CD4-positive, alpha-beta T cell treated with Interleukin-6 at 100 ng/mL for 8 hours (primary cell): ENCODE measurements at regions not wholly inside any gene's neighbourhood (a gene's known extent, or its start where the extent isn't known, plus 50 kb on each side); places are given as distances from the start of the nearest gene placed in this dataset.

Source experiments
- DNase-seq: peaks from one replicate; pipeline ENCODE4 v3.0.0-alpha.2; 2020; ENCODE audit warnings: mixed read lengths, low spot score

DNA sequence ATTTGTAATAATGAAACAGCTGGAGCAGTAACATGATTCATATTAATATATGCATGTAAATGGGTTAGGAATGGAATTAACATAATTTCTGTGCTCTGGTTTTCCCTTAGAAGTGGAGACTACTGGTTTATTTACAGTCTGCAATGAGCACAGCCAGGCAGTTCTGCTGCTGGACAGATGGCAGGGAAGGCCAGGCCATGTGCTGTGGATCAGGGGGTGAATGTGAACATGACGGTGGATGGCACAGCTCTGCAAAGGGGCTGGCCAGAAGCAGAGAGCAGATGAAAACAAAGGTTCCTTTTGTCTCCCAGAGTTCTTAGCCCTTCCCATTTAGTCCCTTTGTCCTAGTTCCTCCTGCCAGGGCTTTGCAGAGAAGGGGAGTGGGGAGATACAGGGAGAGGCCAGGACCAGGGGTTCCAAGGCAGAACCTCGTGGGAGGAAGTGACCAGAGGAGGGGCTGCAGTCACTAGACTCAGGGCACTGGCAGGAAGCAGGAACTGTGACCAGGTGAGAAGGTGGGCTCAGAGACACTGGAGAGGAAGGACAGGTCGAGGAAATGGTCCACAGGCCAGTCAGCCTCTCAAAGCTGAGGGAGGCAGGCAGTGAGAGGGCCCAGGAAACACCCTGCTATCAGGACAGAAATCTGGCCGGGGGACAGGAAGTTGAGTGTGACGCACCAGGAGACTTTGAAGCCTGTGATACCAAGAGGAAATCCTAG lies 112.9 kb upstream of the ATP8B1 start:
- no peak for DNase-seq

DNA sequence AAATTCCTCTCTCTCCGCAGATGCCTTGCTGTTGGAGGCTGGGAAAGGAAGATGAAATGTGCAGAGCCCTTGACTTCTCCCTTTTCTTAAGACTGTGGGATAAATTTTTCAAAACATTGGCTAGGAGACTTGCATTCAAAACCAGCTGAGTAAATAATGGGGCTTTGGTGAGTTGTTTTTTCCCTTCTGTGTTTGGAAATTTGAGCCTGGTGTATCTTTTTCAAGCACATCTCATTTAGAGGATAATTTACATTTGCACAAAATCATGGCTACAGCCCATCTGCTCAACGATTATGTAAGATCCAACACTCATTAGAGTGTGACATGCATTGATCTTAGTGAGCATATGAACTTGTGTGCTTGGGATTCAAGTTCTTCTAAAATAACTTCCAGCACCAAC lies 112.1 kb upstream of the ATP8B1 start:
- DNase-seq: no peak

DNA sequence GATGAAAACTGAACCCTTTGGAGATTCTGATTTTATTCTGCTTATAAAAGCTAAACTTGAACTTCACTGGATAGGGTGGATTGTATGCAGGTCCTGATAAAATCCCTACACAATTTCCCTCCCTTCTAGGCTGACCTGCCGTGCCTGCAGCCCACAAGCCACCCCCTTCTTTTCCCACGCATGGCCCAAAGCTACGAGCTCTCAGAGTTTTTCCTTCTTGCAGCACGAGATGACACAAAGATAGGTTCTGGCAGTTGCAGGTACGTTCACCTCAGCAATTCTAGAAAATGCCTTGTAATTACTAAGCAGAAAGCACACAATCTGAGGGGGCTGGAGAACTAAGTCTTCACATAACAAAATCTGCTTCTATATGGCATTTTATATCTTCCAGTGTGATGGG lies 110.6 kb upstream of the ATP8B1 start:
- DNase-seq: no peak

DNA sequence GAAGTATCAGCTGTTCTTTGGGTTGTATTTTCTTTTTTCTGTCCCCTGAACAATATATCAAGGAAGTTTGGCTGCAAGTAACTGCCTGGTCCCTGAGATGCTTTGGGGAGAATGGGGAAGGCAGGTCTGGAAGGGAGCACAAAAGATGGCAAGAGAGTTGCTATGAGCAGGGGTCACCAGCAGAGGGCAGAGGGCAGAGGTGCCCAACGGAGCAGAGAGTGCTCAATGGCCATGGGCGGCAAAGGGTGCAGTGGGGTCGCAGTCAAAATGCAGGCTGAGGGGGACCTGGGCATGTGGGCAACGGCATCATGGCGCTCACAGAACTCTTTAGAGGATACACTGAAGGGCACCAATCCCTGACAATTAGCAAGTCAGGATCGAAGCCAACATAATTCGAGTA lies 107.7 kb upstream of the ATP8B1 start:
- DNase-seq: no peak

DNA sequence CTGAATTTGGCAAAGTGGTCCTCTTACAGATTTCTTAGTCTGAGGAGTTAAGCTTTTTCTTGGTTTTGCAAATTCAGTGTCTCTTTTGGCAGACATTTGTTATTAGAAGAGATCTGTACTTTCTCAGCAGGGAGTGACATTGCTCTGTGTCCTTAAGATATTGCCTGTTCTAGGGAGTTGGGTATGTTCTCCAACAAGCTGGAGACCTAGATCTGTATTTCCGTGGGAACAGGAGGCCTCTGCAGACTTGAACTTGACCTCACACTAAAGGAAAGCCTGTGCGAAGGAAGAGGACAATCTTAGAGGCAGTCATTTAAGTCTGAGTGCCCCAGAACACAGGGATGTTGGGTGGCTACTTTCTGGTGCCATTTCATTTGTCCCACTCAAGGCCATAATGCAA lies 107.0 kb upstream of the ATP8B1 start:
- no peak for DNase-seq

DNA sequence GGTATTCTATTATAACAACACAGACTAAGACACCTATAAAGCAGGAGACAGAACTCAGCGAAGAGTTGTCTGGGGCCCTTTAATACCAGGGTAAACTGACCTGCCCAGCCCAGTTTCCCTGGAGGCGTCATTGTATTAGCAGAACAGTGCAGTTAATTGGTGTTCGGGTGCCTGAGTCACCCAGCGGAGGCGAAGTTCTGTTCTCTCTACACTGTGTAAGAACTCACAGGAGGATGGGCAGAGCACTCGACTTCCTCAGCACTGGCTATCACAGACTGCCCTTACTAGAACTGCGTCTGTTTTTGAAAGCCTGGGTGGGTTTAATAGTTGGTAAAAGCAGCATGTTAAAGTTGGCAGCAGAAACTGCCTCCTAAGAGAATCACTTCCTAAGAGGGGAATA lies 106.5 kb upstream of the ATP8B1 start:
- DNase-seq: no peak

DNA sequence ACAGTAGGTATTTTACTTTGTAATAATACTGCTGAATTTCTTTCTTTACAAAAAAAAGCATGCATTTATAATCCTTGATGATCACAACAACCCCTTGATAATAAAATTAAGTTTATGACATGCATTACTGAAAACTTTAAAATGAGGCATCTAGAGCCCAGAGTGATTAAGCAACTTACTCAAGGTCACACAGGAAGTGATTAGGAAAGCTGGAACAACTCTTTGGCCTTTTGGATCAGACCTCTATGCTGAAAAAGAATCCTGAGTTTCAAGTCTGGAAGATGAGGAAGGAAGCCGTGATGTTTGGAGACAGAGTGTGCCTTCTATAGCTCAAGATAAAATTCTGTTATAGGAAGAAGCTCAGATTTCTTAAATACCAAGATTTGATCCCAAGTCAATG lies 105.0 kb upstream of the ATP8B1 start:
- no peak for DNase-seq

DNA sequence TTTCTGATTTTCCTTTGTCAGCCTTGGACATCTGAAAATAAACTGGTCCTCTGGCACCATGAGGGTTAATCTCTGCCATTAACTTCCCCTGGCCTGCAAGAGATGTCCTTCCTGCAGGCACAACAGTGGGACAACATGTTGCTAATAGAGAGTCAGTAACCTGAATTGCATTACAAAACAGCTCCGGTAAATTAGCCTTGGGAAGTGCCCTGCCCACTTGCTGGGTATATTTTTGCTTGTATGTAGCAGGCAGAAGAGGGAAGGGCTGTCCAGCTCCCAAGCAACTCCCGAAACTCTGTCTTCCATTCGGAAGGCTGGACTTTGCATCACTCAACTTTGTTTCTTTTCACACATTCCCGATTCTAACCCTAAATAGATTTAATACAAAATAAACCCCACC lies 104.4 kb upstream of the ATP8B1 start:
- DNase-seq: no peak

DNA sequence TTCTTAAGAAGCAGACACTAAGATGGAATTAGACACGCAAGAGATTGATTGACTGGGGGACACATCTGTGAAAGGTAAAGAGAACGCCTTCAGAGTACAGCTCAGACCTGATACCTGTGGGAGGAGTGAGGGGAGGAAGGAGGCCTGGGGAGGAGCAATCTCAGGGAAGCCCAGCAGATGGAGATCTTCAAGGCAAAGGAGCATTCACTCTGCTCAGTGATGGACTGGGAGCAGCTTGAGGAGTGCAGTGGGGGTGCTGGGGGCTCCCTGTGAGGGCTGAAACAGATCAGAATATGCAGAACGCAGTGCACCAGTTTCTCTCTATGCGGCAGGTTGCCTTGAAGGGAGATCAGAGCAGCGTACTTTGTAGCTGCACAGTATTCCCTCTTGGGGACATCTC lies 103.7 kb upstream of the ATP8B1 start:
- DNase-seq: no peak

DNA sequence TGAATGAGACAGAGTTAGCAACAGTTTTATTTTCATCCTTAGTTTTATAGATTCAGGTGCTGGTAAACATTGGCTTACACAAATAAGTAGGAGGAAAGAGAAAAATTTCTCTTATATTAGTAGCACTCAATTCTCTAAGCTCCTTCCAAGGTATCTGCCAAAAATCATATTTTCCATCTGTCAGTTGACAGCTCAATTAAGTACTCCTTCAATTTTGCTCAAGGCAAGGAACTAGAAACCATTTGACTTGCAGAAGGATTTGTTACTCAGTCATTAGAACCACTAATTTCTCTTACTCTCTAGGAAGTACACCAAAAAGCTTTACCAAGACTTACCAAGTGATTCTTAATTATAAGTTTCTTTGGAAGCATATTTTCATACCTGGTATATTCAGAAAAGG lies 101.4 kb upstream of the ATP8B1 start:
- no peak for DNase-seq

DNA sequence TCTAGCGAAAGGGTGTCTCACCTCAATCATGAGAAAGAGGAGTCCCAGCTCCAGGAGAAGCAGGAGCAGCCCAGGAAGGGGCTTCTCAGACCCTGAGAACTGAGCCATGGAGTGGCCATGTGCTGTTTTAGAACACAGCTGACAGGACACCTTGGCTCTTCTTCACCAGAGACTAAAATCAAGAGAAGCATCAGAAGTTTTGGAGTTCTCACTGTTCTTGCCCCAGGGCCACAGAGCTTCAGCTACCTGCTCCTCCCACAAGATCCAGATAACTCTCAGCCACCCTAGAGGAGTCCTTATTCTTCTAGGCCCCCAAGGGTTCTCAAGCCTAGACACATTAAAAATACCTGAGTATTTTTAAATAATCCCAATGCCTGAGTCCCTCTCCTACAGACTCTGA lies 99.6 kb upstream of the ATP8B1 start:
- DNase-seq: no peak

DNA sequence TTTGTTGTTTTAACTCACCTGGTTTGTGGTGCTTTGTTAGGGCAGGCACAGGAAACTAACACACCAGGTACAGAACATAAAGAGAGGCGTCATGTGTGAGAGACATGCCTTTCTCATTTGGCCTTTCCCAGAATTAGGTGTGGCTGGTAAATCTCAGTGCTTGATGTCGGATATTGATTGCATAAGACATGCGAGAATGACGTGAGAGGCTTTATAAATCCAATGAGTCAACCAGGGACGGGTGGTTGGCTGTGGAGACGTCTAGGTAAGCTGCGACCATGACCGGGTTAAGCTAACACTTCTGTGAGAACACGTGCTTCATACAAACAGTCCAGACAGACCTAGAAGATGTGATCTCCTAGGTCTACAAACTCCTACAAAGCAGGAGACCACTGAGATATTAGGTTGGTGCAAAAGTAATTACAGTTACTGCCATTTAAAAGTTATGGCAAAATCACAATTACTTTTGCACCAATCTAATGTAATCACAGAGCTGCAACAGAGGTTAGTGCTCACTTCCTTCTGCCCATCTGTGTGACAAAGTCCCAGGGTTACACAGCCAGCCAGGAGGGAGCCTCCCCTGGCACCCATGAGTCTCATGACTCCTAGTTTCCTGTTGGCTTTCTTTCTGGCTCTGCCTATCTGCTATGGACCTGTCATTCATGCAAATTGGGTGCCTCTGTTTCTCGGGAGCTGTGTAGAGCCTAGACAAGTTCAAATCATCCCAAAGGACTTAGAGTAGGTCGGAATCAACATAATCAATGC lies 98.9 kb upstream of the ATP8B1 start:
- DNase-seq: no peak

DNA sequence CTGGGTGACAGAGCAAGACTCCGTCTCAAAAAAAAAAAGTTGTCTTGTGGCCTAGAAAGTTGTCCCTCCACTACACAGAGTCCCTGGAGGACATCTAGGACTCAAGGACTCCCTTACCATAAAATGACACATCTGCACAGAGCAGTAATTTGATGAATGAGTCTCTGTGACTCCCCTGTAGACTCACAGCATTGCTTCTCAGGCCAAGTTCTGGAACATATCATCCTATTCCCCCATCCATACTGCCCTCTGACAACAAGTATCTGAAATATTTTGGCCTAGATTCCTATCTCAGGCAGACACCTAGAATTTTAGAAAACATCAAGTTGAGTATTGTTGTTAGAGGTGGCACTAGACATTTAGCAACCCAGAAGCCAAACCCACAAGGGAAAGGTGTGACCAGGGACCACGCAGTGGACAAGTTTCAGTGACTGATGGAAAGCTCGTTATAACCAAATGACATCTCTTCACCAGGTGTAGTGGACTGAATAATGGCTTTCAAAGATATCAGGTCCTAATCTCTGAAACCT lies 97.9 kb upstream of the ATP8B1 start:
- DNase-seq: no peak

DNA sequence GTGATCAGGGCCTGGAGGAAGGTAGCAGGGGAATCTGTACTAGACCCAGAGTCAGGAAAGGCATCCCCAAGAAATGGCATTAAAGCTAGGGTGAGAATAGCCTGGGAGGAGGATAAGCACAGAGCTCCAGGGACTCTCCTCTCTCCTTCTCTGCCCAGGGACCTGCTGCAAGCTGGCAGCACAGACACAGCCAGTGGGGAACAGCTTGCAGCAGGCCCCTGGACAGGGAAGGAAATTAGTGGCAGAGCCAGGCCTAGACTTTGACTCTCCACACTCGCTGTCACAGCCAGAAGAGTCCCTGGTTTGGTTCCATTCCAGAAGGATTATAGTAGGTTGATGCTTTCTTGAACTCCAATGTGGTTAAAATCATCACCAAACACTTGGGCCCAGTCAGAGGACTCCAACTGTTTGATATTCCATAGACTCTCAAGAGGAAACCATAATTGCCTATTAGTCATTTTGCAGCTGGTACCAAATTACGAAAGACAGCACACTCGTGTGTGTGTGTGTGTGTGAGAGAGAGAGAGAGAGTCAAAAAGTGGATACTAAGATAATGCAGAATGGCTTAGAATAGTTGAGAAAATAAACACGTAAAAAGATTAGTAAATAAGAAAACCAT lies 95.5 kb upstream of the ATP8B1 start:
- DNase-seq: no peak

DNA sequence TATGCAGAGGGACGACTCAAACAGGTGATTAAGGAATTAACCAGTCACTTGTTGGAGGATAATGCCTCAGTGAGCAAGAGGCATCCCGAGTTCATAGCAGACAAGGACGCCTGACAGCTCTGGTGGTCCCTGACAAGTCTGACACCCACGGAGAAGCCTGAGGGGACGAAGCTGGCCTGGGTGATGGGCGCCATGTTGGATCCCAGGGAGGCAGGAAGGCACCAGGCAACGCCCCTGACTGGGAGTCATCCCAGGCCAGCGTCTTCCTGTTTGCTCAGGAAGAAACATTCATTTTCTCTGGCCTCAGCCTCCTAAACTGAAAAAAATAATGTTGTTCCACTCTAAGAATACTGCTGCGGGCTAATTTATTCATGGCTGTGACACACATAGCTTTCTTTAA lies 92.1 kb upstream of the ATP8B1 start:
- DNase-seq: no peak

DNA sequence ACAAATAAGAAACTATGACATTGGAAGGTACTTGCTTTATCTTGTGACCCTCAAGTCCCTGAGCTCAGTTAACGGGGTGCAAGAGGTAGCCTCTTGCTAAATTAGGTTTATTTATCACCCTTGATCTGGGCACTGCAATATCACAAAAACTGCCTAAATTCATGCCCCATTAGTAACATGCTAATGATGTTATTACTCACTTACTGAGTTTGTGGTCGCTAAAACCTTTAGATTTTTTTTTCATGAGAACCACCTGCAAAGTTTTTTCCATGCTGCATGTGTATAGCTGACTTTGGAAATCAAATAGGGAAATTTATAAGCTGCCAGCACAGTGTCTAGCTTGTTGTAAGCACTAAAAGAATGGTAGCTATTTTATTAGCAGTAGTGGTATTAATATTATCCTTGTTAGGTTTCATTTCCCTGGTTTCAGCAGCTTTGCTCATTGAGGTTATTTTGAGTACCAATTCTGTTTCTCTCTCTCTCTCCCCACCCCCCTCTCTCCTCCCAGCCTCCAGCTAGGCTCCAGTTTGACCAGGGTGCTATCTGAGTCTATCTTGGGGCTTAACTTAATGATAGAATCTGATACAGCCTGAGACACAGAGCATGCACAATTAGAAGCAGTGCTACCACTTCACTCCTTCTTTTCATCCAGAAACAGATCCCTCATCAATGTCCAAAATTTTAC lies 88.7 kb upstream of the ATP8B1 start:
- no peak for DNase-seq

DNA sequence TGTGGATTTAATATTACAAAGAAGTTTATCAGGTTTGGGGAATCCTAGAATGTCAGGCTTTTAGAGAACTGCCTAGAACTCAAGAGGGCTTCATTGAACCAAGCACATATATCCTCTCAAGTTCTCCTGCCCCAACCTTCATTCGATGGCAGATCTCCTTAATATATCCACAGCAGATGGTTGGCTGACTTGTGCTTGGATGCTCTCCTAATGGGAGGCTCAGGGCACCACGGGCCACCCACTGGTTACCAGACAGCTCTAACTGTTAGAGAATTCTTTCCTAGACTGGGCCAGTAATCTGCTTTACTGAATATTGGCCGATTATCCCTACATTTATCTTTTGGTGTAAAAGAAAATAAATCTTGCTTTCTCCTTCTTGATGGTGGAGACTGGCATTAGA lies 87.2 kb upstream of the ATP8B1 start:
- DNase-seq: no peak

DNA sequence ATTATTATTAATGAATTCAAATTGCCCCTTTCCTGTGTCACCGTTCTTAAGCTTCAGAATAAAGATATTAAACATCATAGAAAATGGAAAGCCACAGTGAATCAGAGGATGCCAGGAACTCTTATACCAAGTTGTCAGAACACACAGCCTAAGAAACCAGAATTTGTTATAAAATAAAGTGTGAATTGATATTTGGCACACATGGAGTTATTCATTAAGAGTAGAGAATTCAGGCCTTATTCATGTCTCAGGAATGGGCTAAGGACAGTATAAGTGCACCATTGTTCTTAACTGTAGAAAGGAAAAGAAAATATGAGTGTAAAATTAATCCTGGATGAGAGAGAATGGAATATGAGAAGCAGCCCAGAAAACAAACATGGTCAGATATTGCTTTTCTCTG lies 86.7 kb upstream of the ATP8B1 start:
- no peak for DNase-seq

DNA sequence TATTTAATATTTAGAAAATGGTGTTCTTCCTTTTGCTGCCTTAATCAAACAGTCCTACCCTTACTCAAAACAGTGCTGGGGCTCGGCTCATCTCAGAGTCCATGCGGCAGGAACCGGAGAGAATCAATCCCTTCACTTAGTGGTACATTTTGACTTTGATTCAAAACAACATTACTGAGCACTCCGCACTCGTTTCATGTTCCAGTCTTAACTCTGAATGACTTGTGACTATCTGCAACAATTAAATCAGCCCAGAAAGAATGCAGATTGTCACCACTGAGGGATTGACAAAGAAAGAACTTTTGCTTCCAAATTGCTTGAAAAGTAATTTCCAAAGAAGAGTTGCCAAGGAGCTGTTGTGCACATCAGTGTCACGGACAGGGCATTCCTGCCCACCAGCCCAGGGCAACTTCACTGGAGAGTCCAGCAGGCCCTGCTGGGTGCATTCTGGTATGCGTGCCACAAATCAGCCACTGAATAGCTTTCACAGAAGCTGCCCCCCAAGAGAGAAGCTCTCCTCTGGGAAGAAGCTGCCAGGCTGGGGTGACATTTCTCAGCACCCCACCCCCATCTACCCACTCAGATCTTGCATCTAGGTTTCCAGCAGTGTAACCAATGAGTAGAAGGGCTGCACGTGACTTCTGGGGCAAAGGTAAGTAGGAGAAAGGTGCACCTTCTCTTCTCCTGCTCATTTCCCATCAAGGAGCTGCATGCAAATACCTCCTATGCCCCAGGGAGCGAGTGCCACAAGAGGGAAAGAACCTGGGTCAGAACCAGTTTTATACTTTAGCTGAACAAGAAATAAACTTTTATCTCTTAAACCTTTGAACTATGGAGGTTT lies 84.6 kb upstream of the ATP8B1 start:
- DNase-seq: no peak

DNA sequence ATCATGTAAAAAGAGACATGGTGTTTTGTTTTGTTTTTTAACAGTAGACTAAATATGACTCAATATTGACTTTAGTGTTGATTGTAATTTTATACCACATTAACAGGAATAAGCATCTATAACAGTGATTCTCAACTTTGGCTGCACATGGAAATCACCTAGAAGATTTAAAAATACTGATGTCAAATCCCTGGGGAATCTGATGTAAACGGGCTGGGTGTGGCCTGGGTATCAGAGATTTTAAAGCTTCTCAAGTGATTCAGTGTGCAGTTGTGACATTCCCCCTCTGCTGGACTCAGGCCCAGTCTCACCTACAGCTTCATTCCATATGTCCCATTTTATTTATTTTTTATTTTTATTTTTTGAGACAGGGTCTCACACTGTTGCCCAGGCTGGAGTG lies 82.8 kb upstream of the ATP8B1 start:
- DNase-seq: no peak

DNA sequence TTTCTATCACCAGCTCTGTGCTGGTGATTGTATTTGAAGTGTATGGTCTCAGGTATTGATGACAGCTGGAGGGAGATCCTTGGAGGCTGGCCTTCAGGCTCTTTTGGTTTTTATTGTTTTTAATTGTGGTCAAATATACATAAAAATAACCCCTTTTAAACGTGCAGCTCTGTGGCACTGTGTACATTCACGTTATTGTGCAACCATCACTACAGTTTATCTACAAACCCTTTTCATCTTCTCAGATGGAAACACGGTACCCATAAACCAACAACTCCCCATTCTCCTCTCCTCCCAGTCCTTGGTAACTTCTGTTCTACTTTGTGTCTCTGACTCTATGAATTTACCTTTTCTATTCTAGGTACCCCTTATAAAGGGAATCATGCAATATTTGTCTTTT lies 79.3 kb upstream of the ATP8B1 start:
- no peak for DNase-seq
